ENCODE measurements at regions not wholly inside any gene's neighbourhood (a gene's known extent, or its start where the extent isn't known, plus 50 kb on each side); places are given as distances from the start of the nearest gene placed in this dataset.
A peak's percentile ranks its signal among the peaks of the same experiment; 100 is the strongest.

- peak; percentile 51 for DNase-seq
- ChIA-PET POLR2A (interaction anchor here (0.6 kb wide), 1 partner anchor 68 kb away, joined by 3 read pairs; no protein-coding TSS in a partner anchor), CTCF (interaction anchor here (0.6 to 2.0 kb wide), 7 partner anchors 9 to 400 kb away, joined by 3 to 7 read pairs (median 3); no protein-coding TSS in a partner anchor)
- Mint-ChIP-seq H3K27ac (no peak overlapping the region), H3K4me1 (ENCODE audit: low read depth) (no peaks in the 10 kb centered on the region), H3K27me3 (ENCODE audit: low read depth) (peaks cover 2% of the 10 kb centered on the region), H3K9me3 (ENCODE audit: insufficient read depth) (no peaks in the 10 kb centered on the region), H3K4me3 (no peak overlapping the region), H3K36me3 (ENCODE audit: low read depth) (no peaks in the 10 kb centered on the region)
- peak; percentile 58 for ATAC-seq
Measured at GRCh38 chr10:123573236-123574108, 92.7 kb upstream of the GPR26 start.

- no peak for ATAC-seq
- ChIA-PET POLR2A (no interaction called here), CTCF (interaction anchor here (0.6 to 2.0 kb wide), 7 partner anchors 9 to 400 kb away, joined by 3 to 7 read pairs (median 3); no protein-coding TSS in a partner anchor)
Measured at GRCh38 chr10:123574109-123574698, 92.0 kb upstream of the GPR26 start.

GRCh38 chr10:123575105-123575504 lies 91.0 kb upstream of the GPR26 start:
- no peak for DNase-seq
- ChIA-PET CTCF (no interaction called here), POLR2A (no interaction called here)
- no peaks in the 10 kb centered on the region for H3K4me1 Mint-ChIP-seq (ENCODE audit: low read depth)
- H3K9me3 Mint-ChIP-seq (ENCODE audit: insufficient read depth): no peaks in the 10 kb centered on the region
- H3K36me3 Mint-ChIP-seq (ENCODE audit: low read depth): no peaks in the 10 kb centered on the region
- ATAC-seq: no peak
- no peak overlapping the region for H3K4me3 Mint-ChIP-seq
- no peak overlapping the region for H3K27ac Mint-ChIP-seq
- peaks cover 4% of the 10 kb centered on the region for H3K27me3 Mint-ChIP-seq (ENCODE audit: low read depth)

More at GRCh38 chr10:123574109-123574698, 92.0 kb upstream of the GPR26 start:
- no peak overlapping the region for H3K27ac Mint-ChIP-seq
- H3K27me3 Mint-ChIP-seq (ENCODE audit: low read depth): peaks cover 4% of the 10 kb centered on the region
- DNase-seq: no peak
- no peaks in the 10 kb centered on the region for H3K9me3 Mint-ChIP-seq (ENCODE audit: insufficient read depth)
- H3K4me3 Mint-ChIP-seq: no peak overlapping the region
- no peaks in the 10 kb centered on the region for H3K4me1 Mint-ChIP-seq (ENCODE audit: low read depth)
- H3K36me3 Mint-ChIP-seq (ENCODE audit: low read depth): no peaks in the 10 kb centered on the region

- Mint-ChIP-seq H3K27ac (no peak overlapping the region), H3K27me3 (ENCODE audit: low read depth) (peaks cover 7% of the 10 kb centered on the region), H3K36me3 (ENCODE audit: low read depth) (no peaks in the 10 kb centered on the region), H3K4me3 (no peak overlapping the region), H3K4me1 (ENCODE audit: low read depth) (no peaks in the 10 kb centered on the region), H3K9me3 (ENCODE audit: insufficient read depth) (no peaks in the 10 kb centered on the region)
- ChIA-PET CTCF (no interaction called here), POLR2A (no interaction called here)
- ATAC-seq: no peak
- no peak for DNase-seq
Measured at GRCh38 chr10:123576706-123577105, 89.4 kb upstream of the GPR26 start.

GRCh38 chr10:123577921-123578461 lies 88.2 kb upstream of the GPR26 start:
- H3K4me3 Mint-ChIP-seq: no peak overlapping the region

GRCh38 chr10:123578721-123579120 lies 87.4 kb upstream of the GPR26 start:
- Mint-ChIP-seq H3K9me3 (ENCODE audit: insufficient read depth) (no peaks in the 10 kb centered on the region), H3K4me1 (ENCODE audit: low read depth) (no peaks in the 10 kb centered on the region), H3K4me3 (no peak overlapping the region), H3K27ac (no peak overlapping the region), H3K27me3 (ENCODE audit: low read depth) (peaks cover 17% of the 10 kb centered on the region), H3K36me3 (ENCODE audit: low read depth) (no peaks in the 10 kb centered on the region)
- CTCF ChIA-PET: no interaction called here
- POLR2A ChIA-PET: no interaction called here
- DNase-seq (no peak), ATAC-seq (no peak)

More at GRCh38 chr10:123577921-123578461, 88.2 kb upstream of the GPR26 start:
- POLR2A ChIA-PET: no interaction called here
- Mint-ChIP-seq H3K27me3 (ENCODE audit: low read depth) (peaks cover 10% of the 10 kb centered on the region), H3K4me1 (ENCODE audit: low read depth) (no peaks in the 10 kb centered on the region), H3K36me3 (ENCODE audit: low read depth) (no peaks in the 10 kb centered on the region), H3K27ac (no peak overlapping the region), H3K9me3 (ENCODE audit: insufficient read depth) (no peaks in the 10 kb centered on the region)
- CTCF ChIA-PET: no interaction called here
- DNase-seq: no peak
- no peak for ATAC-seq

- CTCF ChIA-PET: interaction anchor here (1.1 kb wide), 1 partner anchor 387 kb away, joined by 3 read pairs; no protein-coding TSS in a partner anchor
- H3K27ac Mint-ChIP-seq: no peak overlapping the region
- DNase-seq (no peak), ATAC-seq (no peak)
- H3K4me1 Mint-ChIP-seq (ENCODE audit: low read depth): no peaks in the 10 kb centered on the region
- POLR2A ChIA-PET: no interaction called here
- peaks cover 18% of the 10 kb centered on the region for H3K27me3 Mint-ChIP-seq (ENCODE audit: low read depth)
- no peaks in the 10 kb centered on the region for H3K9me3 Mint-ChIP-seq (ENCODE audit: insufficient read depth)
- H3K36me3 Mint-ChIP-seq (ENCODE audit: low read depth): no peaks in the 10 kb centered on the region
- no peak overlapping the region for H3K4me3 Mint-ChIP-seq
Measured at GRCh38 chr10:123579675-123580074, 86.5 kb upstream of the GPR26 start.

- no peaks in the 10 kb centered on the region for H3K36me3 Mint-ChIP-seq (ENCODE audit: low read depth)
- CTCF ChIA-PET: interaction anchor here (1.1 kb wide), 1 partner anchor 387 kb away, joined by 3 read pairs; no protein-coding TSS in a partner anchor
- no peaks in the 10 kb centered on the region for H3K9me3 Mint-ChIP-seq (ENCODE audit: insufficient read depth)
- DNase-seq (no peak), ATAC-seq (no peak)
- H3K27ac Mint-ChIP-seq: no peak overlapping the region
- POLR2A ChIA-PET: no interaction called here
- no peak overlapping the region for H3K4me3 Mint-ChIP-seq
- H3K27me3 Mint-ChIP-seq (ENCODE audit: low read depth): peaks cover 24% of the 10 kb centered on the region
- H3K4me1 Mint-ChIP-seq (ENCODE audit: low read depth): no peaks in the 10 kb centered on the region
Measured at GRCh38 chr10:123580426-123580825, 85.7 kb upstream of the GPR26 start.

GRCh38 chr10:123581656-123582055 lies 84.5 kb upstream of the GPR26 start:
- no peak for DNase-seq
- H3K27me3 Mint-ChIP-seq (ENCODE audit: low read depth): peaks cover 24% of the 10 kb centered on the region
- ChIA-PET CTCF (interaction anchor here (0.8 to 1.3 kb wide), 4 partner anchors 9 to 807 kb away, joined by 3 to 7 read pairs (median 6); no protein-coding TSS in a partner anchor), POLR2A (interaction anchor here (0.7 kb wide), 1 partner anchor 716 kb away, joined by 3 read pairs; no protein-coding TSS in a partner anchor)
- no peaks in the 10 kb centered on the region for H3K36me3 Mint-ChIP-seq (ENCODE audit: low read depth)
- H3K4me3 Mint-ChIP-seq: no peak overlapping the region
- ATAC-seq: no peak
- no peak overlapping the region for H3K27ac Mint-ChIP-seq
- H3K4me1 Mint-ChIP-seq (ENCODE audit: low read depth): no peaks in the 10 kb centered on the region
- no peaks in the 10 kb centered on the region for H3K9me3 Mint-ChIP-seq (ENCODE audit: insufficient read depth)

GRCh38 chr10:123582084-123582989 lies 83.8 kb upstream of the GPR26 start:
- ChIA-PET POLR2A (interaction anchor here (0.7 kb wide), 1 partner anchor 717 kb away, joined by 3 read pairs; no protein-coding TSS in a partner anchor), CTCF (interaction anchor here (1.1 to 1.9 kb wide), 6 partner anchors 9 to 821 kb away, joined by 3 to 7 read pairs (median 6); no protein-coding TSS in a partner anchor)
- Mint-ChIP-seq H3K4me3 (no peak overlapping the region), H3K4me1 (ENCODE audit: low read depth) (no peaks in the 10 kb centered on the region), H3K36me3 (ENCODE audit: low read depth) (no peaks in the 10 kb centered on the region), H3K9me3 (ENCODE audit: insufficient read depth) (no peaks in the 10 kb centered on the region), H3K27me3 (ENCODE audit: low read depth) (peaks cover 24% of the 10 kb centered on the region), H3K27ac (no peak overlapping the region)
- peak; percentile 74 for DNase-seq
- ATAC-seq: peak; percentile 76

Data from activated CD8-positive, alpha-beta T cell treated with anti-CD3 and anti-CD28 coated beads, Interleukin-2, amount 10 ng/mL, durations not matched to agents 7 days and 5 days (primary cell).